Nephron (organoid): ENCODE measurements at regions not wholly inside any gene's neighbourhood (a gene's known extent, or its start where the extent isn't known, plus 50 kb on each side); places are given as distances from the start of the nearest gene placed in this dataset.

Source experiments
- H3K27ac Mint-ChIP-seq, 3 experiments: 2 replicates each; pipeline ENCODE4 v1.8.0; 2020; ENCODE audit warnings: mixed read lengths in 3 of 3, mild to moderate bottlenecking in 2 of 3, moderate library complexity in 1 of 3
- H3K27me3 Mint-ChIP-seq: 2 replicates; pipeline ENCODE4 v1.8.0; 2021; ENCODE audit warnings: low read depth, mild to moderate bottlenecking, moderate library complexity, mixed read lengths
- H3K36me3 Mint-ChIP-seq: 2 replicates; pipeline ENCODE4 v1.8.0; 2020; ENCODE audit warnings: low read depth, mixed read lengths
- H3K4me1 Mint-ChIP-seq: 2 replicates; pipeline ENCODE4 v1.8.0; 2020; ENCODE audit warnings: mixed read lengths
- H3K4me3 Mint-ChIP-seq, 3 experiments: 2 replicates each; pipeline ENCODE4 v1.8.0; 2020; ENCODE audit warnings: mild to moderate bottlenecking in 3 of 3, mixed read lengths in 3 of 3, moderate library complexity in 2 of 3
- H3K9me3 Mint-ChIP-seq: 2 replicates; pipeline ENCODE4 v1.8.0; 2020; ENCODE audit warnings: mixed read lengths
- TF ChIP-seq, protein P1 (sequence below), 3 experiments: fragments of 200-600 bp; sonication (generic); IDR thresholded peaks; one replicate each; pipeline ENCODE4 v1.5.0; 2021; ENCODE audit warnings: antibody characterized with exemption in 3 of 3; ENCODE audit not compliant: unreplicated experiment in 3 of 3

DNA sequence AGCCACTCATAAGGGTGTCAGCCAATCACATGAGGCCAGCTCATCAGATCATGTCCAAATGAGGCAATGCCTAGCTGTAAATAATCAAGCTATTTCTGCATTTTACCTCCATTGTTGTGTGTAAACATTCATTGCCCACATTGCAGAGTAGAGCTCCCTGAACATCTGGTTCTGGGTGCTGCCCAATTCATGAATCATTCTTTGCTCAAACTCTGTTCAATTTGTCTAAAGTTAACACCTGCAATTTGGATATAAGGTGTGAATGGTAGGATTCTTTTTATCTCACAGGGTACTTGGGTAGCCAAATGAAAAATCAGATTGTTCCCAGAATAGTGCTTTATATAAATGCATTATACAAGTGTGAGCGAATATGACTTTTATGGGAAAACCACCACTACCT lies 345.5 kb upstream of the NT5C1B start:
- no peaks in the 10 kb centered on the region for H3K27me3 Mint-ChIP-seq
- H3K4me1 Mint-ChIP-seq = peaks cover 30% of the 10 kb centered on the region
- TF ChIP-seq, protein P1, sequence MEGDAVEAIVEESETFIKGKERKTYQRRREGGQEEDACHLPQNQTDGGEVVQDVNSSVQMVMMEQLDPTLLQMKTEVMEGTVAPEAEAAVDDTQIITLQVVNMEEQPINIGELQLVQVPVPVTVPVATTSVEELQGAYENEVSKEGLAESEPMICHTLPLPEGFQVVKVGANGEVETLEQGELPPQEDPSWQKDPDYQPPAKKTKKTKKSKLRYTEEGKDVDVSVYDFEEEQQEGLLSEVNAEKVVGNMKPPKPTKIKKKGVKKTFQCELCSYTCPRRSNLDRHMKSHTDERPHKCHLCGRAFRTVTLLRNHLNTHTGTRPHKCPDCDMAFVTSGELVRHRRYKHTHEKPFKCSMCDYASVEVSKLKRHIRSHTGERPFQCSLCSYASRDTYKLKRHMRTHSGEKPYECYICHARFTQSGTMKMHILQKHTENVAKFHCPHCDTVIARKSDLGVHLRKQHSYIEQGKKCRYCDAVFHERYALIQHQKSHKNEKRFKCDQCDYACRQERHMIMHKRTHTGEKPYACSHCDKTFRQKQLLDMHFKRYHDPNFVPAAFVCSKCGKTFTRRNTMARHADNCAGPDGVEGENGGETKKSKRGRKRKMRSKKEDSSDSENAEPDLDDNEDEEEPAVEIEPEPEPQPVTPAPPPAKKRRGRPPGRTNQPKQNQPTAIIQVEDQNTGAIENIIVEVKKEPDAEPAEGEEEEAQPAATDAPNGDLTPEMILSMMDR (IDR thresholded peaks at IDR 0.05; ENCODE audit: unreplicated experiment in 3 of 3) = no peak
- no peak overlapping the region for H3K27ac Mint-ChIP-seq
- H3K4me3 Mint-ChIP-seq = no peak overlapping the region
- no peaks in the 10 kb centered on the region for H3K36me3 Mint-ChIP-seq
- H3K9me3 Mint-ChIP-seq = peaks cover 2% of the 10 kb centered on the region

DNA sequence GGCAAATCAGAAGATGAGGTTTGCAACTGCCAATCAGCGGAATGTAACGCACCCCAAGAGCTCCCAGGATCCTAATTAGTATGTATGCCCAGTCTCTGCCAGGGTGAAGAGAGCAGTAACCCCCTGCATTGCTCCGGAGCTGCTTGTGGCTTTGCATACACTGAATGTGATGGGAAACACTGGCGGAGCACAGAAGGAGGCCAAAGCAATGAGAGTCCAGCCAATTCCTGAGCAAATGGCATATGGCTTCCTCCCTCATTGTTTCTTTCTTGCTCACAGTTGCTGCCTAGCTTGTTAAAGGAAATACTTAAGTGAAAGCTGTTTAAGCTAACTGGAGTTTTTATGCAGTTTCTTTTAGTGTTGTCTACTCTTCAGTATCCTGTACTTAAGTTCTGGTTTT lies 343.5 kb upstream of the NT5C1B start:
- TF ChIP-seq, protein P1 (IDR thresholded peaks at IDR 0.05; ENCODE audit: unreplicated experiment in 3 of 3) = no peak
- Mint-ChIP-seq H3K27me3 (no peaks in the 10 kb centered on the region), H3K36me3 (no peaks in the 10 kb centered on the region), H3K4me3 (no peak overlapping the region), H3K27ac (no peak overlapping the region), H3K9me3 (peaks cover 2% of the 10 kb centered on the region), H3K4me1 (peaks cover 36% of the 10 kb centered on the region)

DNA sequence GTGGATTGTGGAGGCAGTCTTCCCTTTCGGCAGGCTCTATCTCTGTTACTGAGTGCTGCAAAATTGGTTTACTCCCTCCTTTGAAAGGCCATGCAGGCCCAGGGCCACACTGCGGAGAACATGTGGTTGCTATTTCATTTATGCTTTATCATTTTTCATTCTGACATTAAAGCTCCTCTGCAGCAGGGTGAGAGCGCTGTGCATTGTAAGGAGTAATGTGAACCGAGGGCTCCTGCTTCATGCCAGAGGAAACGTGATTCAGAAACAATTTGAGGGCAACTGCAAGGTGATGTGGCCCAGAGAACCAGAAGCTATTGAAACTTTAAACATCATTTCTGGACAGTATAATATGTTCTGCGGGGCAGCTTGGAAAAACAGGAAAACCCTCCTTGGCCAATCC lies 341.6 kb upstream of the NT5C1B start:
- Mint-ChIP-seq H3K27me3 (no peaks in the 10 kb centered on the region), H3K27ac (peak overlapping the region; percentile 61 to 91 (median 69)), H3K4me1 (peaks cover 38% of the 10 kb centered on the region), H3K9me3 (peaks cover 5% of the 10 kb centered on the region), H3K4me3 (no peak overlapping the region), H3K36me3 (no peaks in the 10 kb centered on the region)
- TF ChIP-seq, protein P1 (IDR thresholded peaks at IDR 0.05; ENCODE audit: unreplicated experiment in 3 of 3) = no peak

DNA sequence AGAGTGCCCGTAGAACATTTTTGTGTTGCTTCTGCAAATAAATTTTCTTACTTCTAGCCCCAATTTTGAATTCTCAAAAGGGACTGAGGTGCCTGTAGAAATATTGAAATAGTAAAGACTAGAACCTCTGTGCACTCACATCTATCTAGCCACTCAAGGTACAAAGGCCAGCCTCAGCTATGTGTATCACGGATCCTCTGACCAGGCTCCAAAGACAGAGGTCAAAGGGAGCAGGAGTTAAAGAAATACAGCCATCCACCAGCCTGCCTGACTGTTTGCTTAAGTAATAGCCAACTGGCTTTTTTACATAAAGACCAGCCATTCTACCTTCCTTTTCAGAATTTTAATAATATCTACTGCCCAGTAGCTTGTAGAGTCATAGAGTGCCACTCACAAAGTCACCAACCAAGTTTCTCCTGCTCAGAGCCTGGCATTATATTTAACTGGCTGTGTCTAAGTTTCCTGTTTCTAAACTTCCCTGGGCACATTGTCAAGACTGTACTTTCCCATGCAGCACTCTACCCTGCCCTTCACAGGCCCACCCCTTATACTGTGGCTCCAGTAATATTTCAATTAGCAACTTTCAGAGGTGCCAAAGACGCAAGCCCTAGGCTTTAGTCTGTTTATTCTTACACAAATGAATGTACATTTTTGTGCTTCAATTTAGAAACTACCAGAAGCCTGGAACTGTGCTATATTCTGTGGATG lies 338.3 kb upstream of the NT5C1B start:
- Mint-ChIP-seq H3K36me3 (no peaks in the 10 kb centered on the region), H3K4me1 (peaks cover 58% of the 10 kb centered on the region), H3K4me3 (no peak overlapping the region), H3K27me3 (no peaks in the 10 kb centered on the region), H3K27ac (peak overlapping the region in 1 of 3 experiments; percentile 41), H3K9me3 (peaks cover 3% of the 10 kb centered on the region)
- TF ChIP-seq, protein P1 (IDR thresholded peaks at IDR 0.05; ENCODE audit: unreplicated experiment in 3 of 3) = no peak

DNA sequence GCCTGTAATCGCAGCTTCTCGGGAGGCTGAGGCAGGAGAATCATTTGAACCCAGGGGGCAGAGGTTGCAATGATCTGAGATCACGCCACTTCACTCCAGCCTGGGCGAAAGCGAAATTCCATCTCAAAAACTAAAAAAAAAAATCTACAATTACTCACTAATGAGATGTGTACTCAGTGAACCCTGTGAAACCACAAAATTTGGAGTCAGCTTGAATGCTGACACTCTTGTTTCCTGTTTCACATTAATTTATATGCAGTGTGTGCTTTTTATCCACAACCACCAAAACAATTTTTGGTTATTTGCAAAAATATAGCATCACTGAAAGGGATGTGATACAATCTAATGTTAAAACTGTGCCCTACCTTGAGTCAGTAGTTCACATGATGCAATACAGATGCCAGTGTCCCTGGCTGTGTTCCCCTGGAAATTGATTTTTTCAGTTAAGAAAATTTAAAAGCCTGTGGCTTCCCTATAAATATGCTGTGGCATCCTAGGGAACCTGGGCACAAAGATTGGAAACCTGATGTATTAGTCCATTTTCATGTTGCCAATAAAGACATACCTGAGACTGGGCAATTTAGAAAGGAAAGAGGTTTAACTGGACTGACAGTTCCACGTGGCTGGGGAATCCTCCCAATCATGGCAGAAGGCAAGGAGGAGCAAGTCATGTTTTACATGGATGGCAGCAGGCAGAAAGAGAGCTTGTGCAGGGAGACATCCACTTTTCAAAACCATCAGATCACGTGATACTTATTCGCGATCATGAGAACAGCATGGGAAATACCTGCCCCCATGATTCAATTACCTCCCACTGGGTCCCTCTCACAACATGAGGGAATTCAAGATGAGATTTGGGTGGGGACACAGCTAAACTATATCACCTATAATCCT lies 337.5 kb upstream of the NT5C1B start:
- TF ChIP-seq, protein P1 (IDR thresholded peaks at IDR 0.05; ENCODE audit: unreplicated experiment in 3 of 3) = no peak
- H3K4me3 Mint-ChIP-seq = peak overlapping the region in 1 of 3 experiments; percentile 26
- H3K27ac Mint-ChIP-seq = no peak overlapping the region
- H3K4me1 Mint-ChIP-seq = peaks cover 51% of the 10 kb centered on the region
- H3K36me3 Mint-ChIP-seq = no peaks in the 10 kb centered on the region
- H3K27me3 Mint-ChIP-seq = no peaks in the 10 kb centered on the region
- peaks cover 3% of the 10 kb centered on the region for H3K9me3 Mint-ChIP-seq
